ENCODE measurements at regions not wholly inside any gene's neighbourhood (a gene's known extent, or its start where the extent isn't known, plus 50 kb on each side); places are given as distances from the start of the nearest gene placed in this dataset.

DNA sequence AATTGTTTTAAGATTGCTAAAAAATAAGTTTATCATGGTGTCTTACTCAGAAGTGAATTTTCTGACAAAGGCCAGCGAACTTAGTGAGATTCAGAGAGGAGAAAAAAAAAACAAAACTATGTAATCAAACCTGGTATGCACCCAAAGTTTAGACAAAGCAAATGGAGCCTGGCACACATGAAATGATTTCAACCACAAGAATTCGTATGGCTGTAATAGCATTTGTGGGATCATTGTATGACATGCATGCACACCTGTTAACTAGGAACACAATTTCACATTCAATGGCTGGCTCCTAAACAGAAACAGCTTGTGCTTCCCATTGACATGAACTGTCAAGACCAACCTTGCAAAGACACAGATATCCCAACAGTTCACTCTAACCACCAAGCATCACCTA, 94.6 kb downstream of the ZIC4 start:
- no peak overlapping the region for H3K4me3 ChIP-seq (ENCODE audit: low read depth, low read length)
- no peak for DNase-seq (ENCODE audit: low read depth)
- TF ChIP-seq, protein P1, sequence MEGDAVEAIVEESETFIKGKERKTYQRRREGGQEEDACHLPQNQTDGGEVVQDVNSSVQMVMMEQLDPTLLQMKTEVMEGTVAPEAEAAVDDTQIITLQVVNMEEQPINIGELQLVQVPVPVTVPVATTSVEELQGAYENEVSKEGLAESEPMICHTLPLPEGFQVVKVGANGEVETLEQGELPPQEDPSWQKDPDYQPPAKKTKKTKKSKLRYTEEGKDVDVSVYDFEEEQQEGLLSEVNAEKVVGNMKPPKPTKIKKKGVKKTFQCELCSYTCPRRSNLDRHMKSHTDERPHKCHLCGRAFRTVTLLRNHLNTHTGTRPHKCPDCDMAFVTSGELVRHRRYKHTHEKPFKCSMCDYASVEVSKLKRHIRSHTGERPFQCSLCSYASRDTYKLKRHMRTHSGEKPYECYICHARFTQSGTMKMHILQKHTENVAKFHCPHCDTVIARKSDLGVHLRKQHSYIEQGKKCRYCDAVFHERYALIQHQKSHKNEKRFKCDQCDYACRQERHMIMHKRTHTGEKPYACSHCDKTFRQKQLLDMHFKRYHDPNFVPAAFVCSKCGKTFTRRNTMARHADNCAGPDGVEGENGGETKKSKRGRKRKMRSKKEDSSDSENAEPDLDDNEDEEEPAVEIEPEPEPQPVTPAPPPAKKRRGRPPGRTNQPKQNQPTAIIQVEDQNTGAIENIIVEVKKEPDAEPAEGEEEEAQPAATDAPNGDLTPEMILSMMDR (IDR thresholded peaks at IDR 0.05; ENCODE audit: low read depth, low read length, missing control alignments): no peak

DNA sequence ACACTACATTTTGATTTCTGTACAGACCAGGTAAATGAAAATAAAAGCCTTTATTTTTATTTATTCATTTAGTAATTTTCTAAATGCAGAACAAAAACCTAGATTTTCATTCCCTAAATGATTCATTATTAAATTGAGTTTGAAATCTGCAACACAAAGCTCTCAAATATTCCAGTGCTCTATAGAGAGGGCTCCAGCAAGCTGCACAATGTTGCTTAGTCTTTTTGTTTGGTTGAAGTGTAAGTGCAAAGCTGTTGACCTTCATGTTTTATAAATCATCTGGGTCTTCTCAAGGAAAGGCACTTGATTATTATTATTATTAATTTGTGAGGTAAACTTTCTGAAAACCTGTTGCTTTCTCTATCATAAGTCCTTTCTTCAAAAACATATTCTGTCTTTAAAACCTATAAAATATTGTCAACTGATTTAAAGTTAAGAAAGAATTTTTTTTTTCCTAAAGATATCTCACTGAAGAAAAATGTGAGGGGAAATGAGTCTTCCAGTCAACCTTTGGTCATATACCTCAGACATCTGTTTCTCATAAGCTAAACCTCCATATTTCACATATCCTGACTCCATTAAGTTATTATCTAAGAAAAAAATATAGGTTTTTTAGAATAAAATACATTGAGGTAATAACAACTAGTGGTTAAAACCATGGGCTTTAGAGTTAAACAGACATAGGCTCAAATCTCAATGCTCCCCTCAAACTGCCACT, 100.7 kb downstream of the ZIC4 start:
- H3K4me3 ChIP-seq (ENCODE audit: low read depth, low read length): no peak overlapping the region
- TF ChIP-seq, protein P1 (IDR thresholded peaks at IDR 0.05; ENCODE audit: low read depth, low read length, missing control alignments): no peak
- no peak for DNase-seq (ENCODE audit: low read depth)

DNA sequence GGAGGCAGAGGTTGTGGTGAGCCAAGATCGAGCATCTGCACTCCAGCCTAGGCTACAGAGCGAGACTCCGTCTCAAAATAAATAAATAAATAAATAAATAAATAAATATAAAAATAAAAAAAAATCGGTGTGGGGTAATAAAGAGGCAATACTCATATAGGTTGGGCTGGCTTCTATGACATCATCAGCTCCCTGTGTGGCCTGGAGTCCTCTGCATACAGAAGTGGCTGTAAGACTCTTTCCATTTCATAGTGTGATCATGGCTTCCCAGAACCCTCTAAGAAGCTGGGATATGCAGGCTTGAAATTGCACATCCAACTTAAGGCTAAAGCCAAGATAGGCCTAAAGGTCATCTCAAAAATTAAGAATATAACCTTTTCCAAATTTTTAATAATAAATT, 101.6 kb downstream of the ZIC4 start:
- no peak for DNase-seq (ENCODE audit: low read depth)
- H3K4me3 ChIP-seq (ENCODE audit: low read depth, low read length): no peak overlapping the region
- TF ChIP-seq, protein P1 (IDR thresholded peaks at IDR 0.05; ENCODE audit: low read depth, low read length, missing control alignments): no peak

DNA sequence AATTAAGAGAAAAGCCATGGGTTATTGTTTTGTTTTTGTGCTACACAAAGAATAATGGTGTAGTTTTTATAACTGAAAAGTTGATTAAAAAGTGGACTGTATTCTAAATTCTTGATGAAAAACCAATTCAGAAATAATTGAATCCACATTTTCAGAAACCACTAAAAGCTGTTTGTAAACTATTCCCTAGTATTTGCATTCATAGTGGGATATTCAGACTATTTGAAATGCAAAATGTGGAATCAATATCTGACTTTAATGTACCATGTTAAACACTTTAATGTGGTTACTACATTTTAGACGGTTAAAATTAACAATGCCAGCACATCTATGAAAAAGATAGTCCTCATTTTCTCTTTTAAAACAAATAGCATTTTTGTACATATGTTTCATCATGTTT, 104.6 kb downstream of the ZIC4 start:
- DNase-seq (ENCODE audit: low read depth): no peak
- H3K4me3 ChIP-seq (ENCODE audit: low read depth, low read length): no peak overlapping the region
- TF ChIP-seq, protein P1 (IDR thresholded peaks at IDR 0.05; ENCODE audit: low read depth, low read length, missing control alignments): no peak

DNA sequence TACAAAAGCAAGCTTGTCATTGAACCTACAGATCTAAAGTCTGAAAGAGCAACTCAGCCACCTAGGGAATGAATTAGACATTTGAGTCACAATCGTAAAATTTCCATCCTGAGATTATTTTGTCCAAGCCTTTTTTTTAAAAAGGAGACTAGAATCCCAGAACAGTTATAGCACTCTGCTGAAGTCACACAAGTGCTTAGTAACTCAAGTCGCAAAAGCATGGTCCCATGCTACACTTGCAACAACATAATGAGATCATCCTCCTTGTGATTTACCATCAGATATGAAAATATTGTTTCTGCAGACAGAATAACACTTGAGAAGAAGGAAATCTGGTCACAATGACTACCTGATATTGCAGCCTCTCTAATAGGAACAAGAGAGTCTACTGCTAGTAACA, 106.7 kb downstream of the ZIC4 start:
- no peak overlapping the region for H3K4me3 ChIP-seq (ENCODE audit: low read depth, low read length)

DNA sequence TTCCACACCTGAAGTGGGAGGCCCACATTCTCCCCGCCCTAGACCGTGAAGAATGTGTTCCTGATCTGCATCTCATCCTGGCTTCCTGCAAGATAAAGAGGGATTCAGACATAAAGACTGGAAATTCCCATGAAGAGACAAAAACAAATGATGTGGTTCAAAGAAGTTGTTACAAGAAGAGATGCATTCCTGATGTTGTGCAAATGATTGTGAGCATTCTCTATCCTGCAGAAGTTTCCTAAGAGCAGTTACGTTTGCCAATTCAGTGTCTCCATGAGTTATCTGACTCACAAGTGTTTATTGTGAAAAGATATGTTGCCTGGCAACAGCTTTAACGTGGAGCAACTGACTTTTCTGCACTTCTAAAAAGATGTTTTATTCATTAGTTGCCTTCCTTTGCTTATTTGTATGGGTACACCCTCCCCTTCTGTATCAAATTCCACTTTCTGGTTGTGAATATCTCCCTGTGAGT, 107.8 kb downstream of the ZIC4 start:
- TF ChIP-seq, protein P1 (IDR thresholded peaks at IDR 0.05; ENCODE audit: low read depth, low read length, missing control alignments): no peak
- no peak overlapping the region for H3K4me3 ChIP-seq (ENCODE audit: low read depth, low read length)
- DNase-seq (ENCODE audit: low read depth): no peak

More for the DNA sequence above, 106.7 kb downstream of the ZIC4 start:
- no peak for DNase-seq (ENCODE audit: low read depth)
- TF ChIP-seq, protein P1 (IDR thresholded peaks at IDR 0.05; ENCODE audit: low read depth, low read length, missing control alignments): no peak
